ENCODE measurements at regions not wholly inside any gene's neighbourhood (a gene's known extent, or its start where the extent isn't known, plus 50 kb on each side); places are given as distances from the start of the nearest gene placed in this dataset.
"Not testable (repeated sequence)": the region's sequence is repeated elsewhere in the genome, so short reads cannot be mapped to it uniquely, and the experiment has no call there.

GRCh38 chr1:190943722-190944121 is 466.1 kb upstream of the BRINP3 start:
- not testable (repeated sequence) for TF ChIP-seq CTCF (IDR thresholded peaks at IDR 0.05); POLR2A (IDR thresholded peaks at IDR 0.05; ENCODE audit: low read depth); EP300 (IDR thresholded peaks at IDR 0.05); POLR2AphosphoS5 (IDR thresholded peaks at IDR 0.05)
